K562 (cell line): ENCODE measurements at regions not wholly inside any gene's neighbourhood (a gene's known extent, or its start where the extent isn't known, plus 50 kb on each side); places are given as distances from the start of the nearest gene placed in this dataset.

ENCODE experiments used
- ATAC-seq: fragments of 200-7000 bp; cut with Tn5 transposase; 3 replicates; pipeline ENCODE4 v1.9.1; 2020; ENCODE audit warnings: moderate library complexity
- BruUV-seq: library from RNA; stranded (reverse); fragments of 400-500 nt; replicated peaks from 2 replicates; lab custom pipeline; 2021; lab: Mats Ljungman, UMichigan
- CTCF ChIA-PET: fragments of 300-600 bp; formaldehyde crosslinking; extraction: SDS; loops from one replicate; lab custom pipeline; 2021; ENCODE audit warnings: low intra/inter-chr PET ratio; lab: Yijun Ruan, JAX
- POLR2A ChIA-PET: fragments of 300-600, 350-650 bp; sonication (Branson Sonifier 250); formaldehyde crosslinking; extraction: SDS; loops from one replicate; lab custom pipeline; 2021; ENCODE audit warnings: antibody characterized with exemption, inconsistent platforms; lab: Yijun Ruan, JAX
- DNase-seq, 4 experiments: peaks; one replicate each; pipeline versions ENCODE4 v3.0.0 to v3.0.0-alpha.2; 2011 to 2018; ENCODE audit warnings: low spot score in 3 of 4, mixed read lengths in 3 of 4; ENCODE audit errors: extremely low read depth in 1 of 4
- FAIRE-seq: peaks from 2 replicates; lab custom pipeline; 2011; peaks lifted over from hg19 to GRCh38; lab: Jason Lieb, UNC
- H2AFZ ChIP-seq: 2 replicates; pipeline ENCODE4 v1.6.0; 2011; ENCODE audit warnings: low read depth, low read length, control low read depth, inconsistent platforms
- H3K27ac ChIP-seq: fragments of 200-600 bp; 3 replicates; pipeline ENCODE4 v1.8.0; 2011; ENCODE audit warnings: low read depth, mild to moderate bottlenecking, control low read depth, inconsistent platforms, low read length, moderate library complexity, mixed read lengths; ENCODE audit errors: extremely low read depth
- H3K27me3 ChIP-seq, 2 experiments: fragments of 300-600 bp in 1 of 2; 2 replicates in 1 of 2; 3 replicates in 1 of 2; pipeline versions ENCODE4 v1.6.0 to v1.8.0; 2011; ENCODE audit warnings: inconsistent platforms in 2 of 2, low read length in 2 of 2, mild to moderate bottlenecking in 1 of 2, mixed read lengths in 1 of 2, moderate library complexity in 1 of 2; ENCODE audit not compliant: control insufficient read depth in 2 of 2, insufficient read depth in 2 of 2
- H3K36me3 ChIP-seq: fragments of 300-600 bp; 3 replicates; pipeline ENCODE4 v1.8.0; 2011; ENCODE audit warnings: mild to moderate bottlenecking, low read length, inconsistent platforms; ENCODE audit not compliant: control insufficient read depth, insufficient read depth
- H3K4me1 ChIP-seq, 2 experiments: fragments of 200-600 bp in 1 of 2; replicated peaks in 1 of 2; 2 replicates in 1 of 2; 3 replicates in 1 of 2; pipeline versions ENCODE4 v1.5.1 to v1.8.0; 2011; ENCODE audit warnings: inconsistent platforms in 2 of 2, low read length in 2 of 2, mild to moderate bottlenecking in 1 of 2, mixed read lengths in 1 of 2, moderate library complexity in 1 of 2; ENCODE audit not compliant: control insufficient read depth in 2 of 2, insufficient read depth in 2 of 2
- H3K4me2 ChIP-seq: 2 replicates; pipeline ENCODE4 v1.6.1; 2011; ENCODE audit warnings: low read length, control low read depth, inconsistent platforms, mixed read lengths; ENCODE audit not compliant: insufficient read depth
- H3K4me3 ChIP-seq: fragments of 200-600 bp; sonication (generic), shearing (Covaris generic); 2 replicates; pipeline ENCODE4 v1.5.1; 2016; ENCODE audit warnings: control low read depth, inconsistent platforms
- H3K79me2 ChIP-seq: fragments of 200-600 bp; 3 replicates; pipeline ENCODE4 v1.8.0; 2011; ENCODE audit warnings: low read length, inconsistent platforms; ENCODE audit not compliant: control insufficient read depth, insufficient read depth
- H3K9ac ChIP-seq, 2 experiments: 2 replicates each; pipeline versions ENCODE4 v1.6.0 to v1.6.1; 2011; ENCODE audit warnings: low read depth in 2 of 2, low read length in 2 of 2, control low read depth in 1 of 2, inconsistent platforms in 1 of 2, mild to moderate bottlenecking in 1 of 2, mixed read lengths in 1 of 2; ENCODE audit not compliant: insufficient read depth in 1 of 2
- H3K9me1 ChIP-seq: one replicate; pipeline ENCODE4 v1.6.0; 2011; ENCODE audit warnings: inconsistent platforms, mild to moderate bottlenecking, low read length, moderate library complexity; ENCODE audit not compliant: control insufficient read depth, insufficient read depth
- H3K9me3 ChIP-seq: replicated peaks from 2 replicates; pipeline ENCODE4 v1.5.1; 2011; ENCODE audit warnings: low read depth, low read length, inconsistent platforms; ENCODE audit not compliant: control insufficient read depth, insufficient read depth
- H4K20me1 ChIP-seq: replicated peaks from 2 replicates; pipeline ENCODE4 v1.6.1; 2011; ENCODE audit warnings: low read length, inconsistent platforms, mixed read lengths; ENCODE audit not compliant: control insufficient read depth, insufficient read depth
- CAMTA2 ChIP-seq: fragments of 250-450 bp; sonication (Bioruptor Pico); conservative IDR thresholded peaks from 2 replicates; pipeline ENCODE4 v1.5.1; 2022
- CEBPB ChIP-seq: fragments of 450-650 bp; IDR thresholded peaks from 2 replicates; pipeline ENCODE4 v1.6.1; 2016; ENCODE audit warnings: missing genetic modification characterization, missing compliant biosample characterization
- E2F3 ChIP-seq: fragments of 250-450 bp; sonication (Bioruptor Pico); IDR thresholded peaks from 2 replicates; pipeline ENCODE4 v1.4.0; 2020; ENCODE audit warnings: mild to moderate bottlenecking
- SAFB2 ChIP-seq: fragments of 200-400 bp; formaldehyde crosslinking; IDR thresholded peaks from 2 replicates; pipeline ENCODE4 v1.6.1; 2018; ENCODE audit warnings: borderline replicate concordance, low read length, low read depth, moderate library complexity; ENCODE audit not compliant: severe bottlenecking
- TAF1 ChIP-seq: IDR thresholded peaks from 2 replicates; pipeline ENCODE4 v1.6.1; 2011; ENCODE audit warnings: mild to moderate bottlenecking, low read length, moderate library complexity; ENCODE audit not compliant: insufficient read depth, control insufficient read depth, severe bottlenecking; ENCODE audit errors: extremely low read depth
- TAF7 ChIP-seq: fragments of 450-650 bp; IDR thresholded peaks from 2 replicates; pipeline ENCODE4 v1.6.1; 2016; ENCODE audit warnings: missing genetic modification characterization, missing compliant biosample characterization
- YBX1 ChIP-seq: fragments of 450-650 bp; IDR thresholded peaks from 2 replicates; pipeline ENCODE4 v1.7.1; 2016; ENCODE audit warnings: mild to moderate bottlenecking
- ZC3H11A ChIP-seq: IDR thresholded peaks from 2 replicates; pipeline ENCODE4 v1.6.1; 2012; ENCODE audit warnings: low read depth, low read length, improper control_type of control experiment
- ZNF436 ChIP-seq: fragments of 250-450, 450-650 bp; sonication (Bioruptor Pico); formaldehyde crosslinking; IDR thresholded peaks from 2 replicates; pipeline ENCODE4 v1.7.0; 2020; ENCODE audit warnings: mild to moderate bottlenecking
- WGBS: fragments of 100-300 bp; shearing (Covaris generic); methylation state at CpG from one replicate; pipeline ENCODE4 v1.1.6; 2016; ENCODE audit warnings: low coverage, mixed read lengths; ENCODE audit not compliant: insufficient coverage; ENCODE audit errors: missing lambda C conversion rate; 5-methylcytosine and 5-hydroxymethylcytosine counted together
- in situ Hi-C: fragments of 300-500 bp; cut with MboI; formaldehyde crosslinking; loops from 4 replicates; pipeline ENCODE4 v1.15.0; 2018; ENCODE audit warnings: inconsistent platforms, mixed read lengths
- intact Hi-C: fragments of 100-400 bp; cut with micrococcal nuclease; formaldehyde crosslinking; loops from 2 replicates; pipeline ENCODE4 v1.14.2; 2022
- TF ChIP-seq, protein P1 (sequence below): sonication (generic); formaldehyde crosslinking; IDR thresholded peaks from 2 replicates; pipeline ENCODE4 v1.8.0; 2022; ENCODE audit warnings: mild to moderate bottlenecking, missing genetic modification reagents
- TF ChIP-seq, protein P2 (sequence below): fragments of 450-650 bp; conservative IDR thresholded peaks from 2 replicates; pipeline ENCODE4 v1.6.1; 2016; ENCODE audit warnings: missing genetic modification characterization, low read depth, mild to moderate bottlenecking, missing compliant biosample characterization, moderate library complexity
- TF ChIP-seq, protein P3 (sequence below): fragments of 250-450 bp; sonication (Bioruptor Pico); IDR thresholded peaks from 2 replicates; pipeline ENCODE4 v1.4.0; 2020

DNA sequence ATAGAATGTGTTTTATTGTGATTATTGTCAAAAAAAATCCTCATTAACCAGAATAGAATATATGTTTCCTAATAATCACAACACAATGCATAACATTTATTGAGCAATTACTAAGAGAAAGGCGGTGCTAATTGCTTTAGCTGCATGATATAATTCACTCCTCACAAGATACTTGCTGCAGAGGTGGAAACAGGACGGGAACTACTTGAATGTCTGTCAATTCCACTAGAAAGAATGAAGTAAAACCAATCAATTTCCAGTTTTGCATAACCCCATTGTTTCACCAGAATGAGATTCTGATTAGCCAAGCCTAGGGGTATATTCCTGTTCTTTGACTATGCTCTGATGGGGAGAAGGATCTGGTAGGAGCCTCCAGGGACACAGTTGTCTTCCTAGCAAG lies 239.1 kb upstream of the NRP1 start:
- POLR2A ChIA-PET: no interaction called here

More for the DNA sequence above, 239.1 kb upstream of the NRP1 start:
- BruUV-seq: no TSS peak
- Histone ChIP-seq H3K4me3 (no peak overlapping the region), H3K9me1 (no peaks in the 10 kb centered on the region), H3K9ac (no peak overlapping the region), H3K79me2 (no peaks in the 10 kb centered on the region), H3K9me3 (no peaks in the 10 kb centered on the region), H3K27ac (no peak overlapping the region), H3K4me2 (no peak overlapping the region), H3K4me1 (no peaks in the 10 kb centered on the region), H3K36me3 (no peaks in the 10 kb centered on the region), H2AFZ (no peak overlapping the region), H4K20me1 (no peaks in the 10 kb centered on the region), H3K27me3 (no peaks in the 10 kb centered on the region)
- TF ChIP-seq TAF1: no peak
- no peak for TF ChIP-seq E2F3 (CRISPR knock-in tag)
- TF ChIP-seq ZC3H11A: no peak
- TF ChIP-seq, protein P1, sequence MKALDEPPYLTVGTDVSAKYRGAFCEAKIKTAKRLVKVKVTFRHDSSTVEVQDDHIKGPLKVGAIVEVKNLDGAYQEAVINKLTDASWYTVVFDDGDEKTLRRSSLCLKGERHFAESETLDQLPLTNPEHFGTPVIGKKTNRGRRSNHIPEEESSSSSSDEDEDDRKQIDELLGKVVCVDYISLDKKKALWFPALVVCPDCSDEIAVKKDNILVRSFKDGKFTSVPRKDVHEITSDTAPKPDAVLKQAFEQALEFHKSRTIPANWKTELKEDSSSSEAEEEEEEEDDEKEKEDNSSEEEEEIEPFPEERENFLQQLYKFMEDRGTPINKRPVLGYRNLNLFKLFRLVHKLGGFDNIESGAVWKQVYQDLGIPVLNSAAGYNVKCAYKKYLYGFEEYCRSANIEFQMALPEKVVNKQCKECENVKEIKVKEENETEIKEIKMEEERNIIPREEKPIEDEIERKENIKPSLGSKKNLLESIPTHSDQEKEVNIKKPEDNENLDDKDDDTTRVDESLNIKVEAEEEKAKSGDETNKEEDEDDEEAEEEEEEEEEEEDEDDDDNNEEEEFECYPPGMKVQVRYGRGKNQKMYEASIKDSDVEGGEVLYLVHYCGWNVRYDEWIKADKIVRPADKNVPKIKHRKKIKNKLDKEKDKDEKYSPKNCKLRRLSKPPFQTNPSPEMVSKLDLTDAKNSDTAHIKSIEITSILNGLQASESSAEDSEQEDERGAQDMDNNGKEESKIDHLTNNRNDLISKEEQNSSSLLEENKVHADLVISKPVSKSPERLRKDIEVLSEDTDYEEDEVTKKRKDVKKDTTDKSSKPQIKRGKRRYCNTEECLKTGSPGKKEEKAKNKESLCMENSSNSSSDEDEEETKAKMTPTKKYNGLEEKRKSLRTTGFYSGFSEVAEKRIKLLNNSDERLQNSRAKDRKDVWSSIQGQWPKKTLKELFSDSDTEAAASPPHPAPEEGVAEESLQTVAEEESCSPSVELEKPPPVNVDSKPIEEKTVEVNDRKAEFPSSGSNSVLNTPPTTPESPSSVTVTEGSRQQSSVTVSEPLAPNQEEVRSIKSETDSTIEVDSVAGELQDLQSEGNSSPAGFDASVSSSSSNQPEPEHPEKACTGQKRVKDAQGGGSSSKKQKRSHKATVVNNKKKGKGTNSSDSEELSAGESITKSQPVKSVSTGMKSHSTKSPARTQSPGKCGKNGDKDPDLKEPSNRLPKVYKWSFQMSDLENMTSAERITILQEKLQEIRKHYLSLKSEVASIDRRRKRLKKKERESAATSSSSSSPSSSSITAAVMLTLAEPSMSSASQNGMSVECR: no peak
- no peak for TF ChIP-seq SAFB2
- no peak for TF ChIP-seq ZNF436
- TF ChIP-seq CEBPB (tag): no peak
- TF ChIP-seq, protein P2, sequence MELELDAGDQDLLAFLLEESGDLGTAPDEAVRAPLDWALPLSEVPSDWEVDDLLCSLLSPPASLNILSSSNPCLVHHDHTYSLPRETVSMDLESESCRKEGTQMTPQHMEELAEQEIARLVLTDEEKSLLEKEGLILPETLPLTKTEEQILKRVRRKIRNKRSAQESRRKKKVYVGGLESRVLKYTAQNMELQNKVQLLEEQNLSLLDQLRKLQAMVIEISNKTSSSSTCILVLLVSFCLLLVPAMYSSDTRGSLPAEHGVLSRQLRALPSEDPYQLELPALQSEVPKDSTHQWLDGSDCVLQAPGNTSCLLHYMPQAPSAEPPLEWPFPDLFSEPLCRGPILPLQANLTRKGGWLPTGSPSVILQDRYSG (tag): no peak
- no peak for TF ChIP-seq YBX1
- no peak for TF ChIP-seq CAMTA2 (CRISPR knock-in tag)
- TF ChIP-seq, protein P3, sequence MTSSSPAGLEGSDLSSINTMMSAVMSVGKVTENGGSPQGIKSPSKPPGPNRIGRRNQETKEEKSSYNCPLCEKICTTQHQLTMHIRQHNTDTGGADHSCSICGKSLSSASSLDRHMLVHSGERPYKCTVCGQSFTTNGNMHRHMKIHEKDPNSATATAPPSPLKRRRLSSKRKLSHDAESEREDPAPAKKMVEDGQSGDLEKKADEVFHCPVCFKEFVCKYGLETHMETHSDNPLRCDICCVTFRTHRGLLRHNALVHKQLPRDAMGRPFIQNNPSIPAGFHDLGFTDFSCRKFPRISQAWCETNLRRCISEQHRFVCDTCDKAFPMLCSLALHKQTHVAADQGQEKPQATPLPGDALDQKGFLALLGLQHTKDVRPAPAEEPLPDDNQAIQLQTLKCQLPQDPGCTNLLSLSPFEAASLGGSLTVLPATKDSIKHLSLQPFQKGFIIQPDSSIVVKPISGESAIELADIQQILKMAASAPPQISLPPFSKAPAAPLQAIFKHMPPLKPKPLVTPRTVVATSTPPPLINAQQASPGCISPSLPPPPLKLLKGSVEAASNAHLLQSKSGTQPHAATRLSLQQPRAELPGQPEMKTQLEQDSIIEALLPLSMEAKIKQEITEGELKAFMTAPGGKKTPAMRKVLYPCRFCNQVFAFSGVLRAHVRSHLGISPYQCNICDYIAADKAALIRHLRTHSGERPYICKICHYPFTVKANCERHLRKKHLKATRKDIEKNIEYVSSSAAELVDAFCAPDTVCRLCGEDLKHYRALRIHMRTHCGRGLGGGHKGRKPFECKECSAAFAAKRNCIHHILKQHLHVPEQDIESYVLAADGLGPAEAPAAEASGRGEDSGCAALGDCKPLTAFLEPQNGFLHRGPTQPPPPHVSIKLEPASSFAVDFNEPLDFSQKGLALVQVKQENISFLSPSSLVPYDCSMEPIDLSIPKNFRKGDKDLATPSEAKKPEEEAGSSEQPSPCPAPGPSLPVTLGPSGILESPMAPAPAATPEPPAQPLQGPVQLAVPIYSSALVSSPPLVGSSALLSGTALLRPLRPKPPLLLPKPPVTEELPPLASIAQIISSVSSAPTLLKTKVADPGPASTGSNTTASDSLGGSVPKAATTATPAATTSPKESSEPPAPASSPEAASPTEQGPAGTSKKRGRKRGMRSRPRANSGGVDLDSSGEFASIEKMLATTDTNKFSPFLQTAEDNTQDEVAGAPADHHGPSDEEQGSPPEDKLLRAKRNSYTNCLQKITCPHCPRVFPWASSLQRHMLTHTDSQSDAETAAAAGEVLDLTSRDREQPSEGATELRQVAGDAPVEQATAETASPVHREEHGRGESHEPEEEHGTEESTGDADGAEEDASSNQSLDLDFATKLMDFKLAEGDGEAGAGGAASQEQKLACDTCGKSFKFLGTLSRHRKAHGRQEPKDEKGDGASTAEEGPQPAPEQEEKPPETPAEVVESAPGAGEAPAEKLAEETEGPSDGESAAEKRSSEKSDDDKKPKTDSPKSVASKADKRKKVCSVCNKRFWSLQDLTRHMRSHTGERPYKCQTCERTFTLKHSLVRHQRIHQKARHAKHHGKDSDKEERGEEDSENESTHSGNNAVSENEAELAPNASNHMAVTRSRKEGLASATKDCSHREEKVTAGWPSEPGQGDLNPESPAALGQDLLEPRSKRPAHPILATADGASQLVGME: no peak
- no peak for TF ChIP-seq TAF7 (tag)
- 0% methylated on average over 2 of the region's 2 CpGs for WGBS
- intact Hi-C loops: no loop called here
- FAIRE-seq: no peak
- in situ Hi-C loops: no loop called here
- CTCF ChIA-PET: no interaction called here
- ATAC-seq: no peak
- DNase-seq: no peak
